HG02610 (cell line): ENCODE measurements at regions not wholly inside any gene's neighbourhood (a gene's known extent, or its start where the extent isn't known, plus 50 kb on each side); places are given as distances from the start of the nearest gene placed in this dataset.

Experiments used
- ATAC-seq: cut with Tn5 transposase; IDR thresholded peaks from one replicate; pipeline ENCODE4 v1.9.1; 2021; ENCODE audit warnings: mild to moderate bottlenecking, moderate library complexity; ENCODE audit not compliant: unreplicated experiment

DNA sequence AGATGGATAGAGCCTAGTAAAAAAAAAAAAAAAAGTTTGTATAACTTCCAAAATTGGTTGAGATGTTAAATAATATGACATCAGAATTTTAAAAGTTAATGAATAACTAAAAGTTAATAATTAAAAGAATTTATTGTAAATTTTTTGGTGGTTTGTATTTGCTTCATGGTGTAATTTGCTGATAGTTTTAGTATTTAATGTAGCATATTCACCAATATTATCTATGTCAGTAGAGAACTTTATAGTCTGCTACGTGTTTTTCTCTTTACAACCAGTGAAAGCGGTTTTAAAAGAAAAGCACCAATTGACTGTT, 51.8 kb upstream of the STEAP4 start:
- ATAC-seq: no peak

GRCh38 chr7:88357781-88358525, 51.3 kb upstream of the STEAP4 start:
- no peak for ATAC-seq

DNA sequence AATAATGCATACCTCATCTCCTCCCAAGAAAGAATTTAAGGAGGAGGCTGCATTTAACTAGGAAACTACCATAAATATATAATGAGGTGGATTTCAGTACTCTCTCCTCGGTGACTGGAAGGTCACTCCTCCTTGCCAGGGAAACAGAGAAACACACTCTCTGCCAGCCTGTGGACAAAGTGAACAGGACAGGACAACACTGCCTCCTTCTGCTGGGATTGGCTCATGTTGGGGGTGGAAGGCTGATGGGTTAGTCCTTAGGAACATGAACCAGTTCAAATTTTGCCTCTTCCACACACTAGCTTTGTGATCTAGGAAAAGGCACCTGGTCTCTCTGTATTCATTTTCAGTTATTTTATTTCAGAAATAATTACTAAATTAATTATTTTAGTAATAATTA, 50.6 kb upstream of the STEAP4 start:
- ATAC-seq: no peak
